Medulla oblongata (tissue), 1 donor: ENCODE measurements at regions not wholly inside any gene's neighbourhood (a gene's known extent, or its start where the extent isn't known, plus 50 kb on each side); places are given as distances from the start of the nearest gene placed in this dataset.

Source experiments
- DNase-seq: peaks from one replicate; pipeline ENCODE4 v3.0.0-alpha.2; 2015; ENCODE audit errors: extremely low spot score

- DNase-seq, result no peak
Measured at GRCh38 chr10:20948686-20949327, 51.7 kb upstream of the NEBL start.
